GM18505 (cell line): ENCODE measurements at regions not wholly inside any gene's neighbourhood (a gene's known extent, or its start where the extent isn't known, plus 50 kb on each side); places are given as distances from the start of the nearest gene placed in this dataset.

Source experiments
- ATAC-seq: cut with Tn5 transposase; IDR thresholded peaks from one replicate; pipeline ENCODE4 v1.9.1; 2021; ENCODE audit not compliant: unreplicated experiment
- POLR2A ChIP-seq: IDR thresholded peaks from 4 replicates; pipeline ENCODE4 v1.6.1; 2011; ENCODE audit warnings: borderline replicate concordance; ENCODE audit not compliant: insufficient read depth, insufficient read length; ENCODE audit errors: extremely low read depth

GRCh38 chr4:108291137-108291536 lies 122.4 kb upstream of the LEF1 start:
- ATAC-seq, result no peak
- no peak for TF ChIP-seq POLR2A

GRCh38 chr4:108287834-108288413 lies 119.2 kb upstream of the LEF1 start:
- no peak for ATAC-seq

DNA sequence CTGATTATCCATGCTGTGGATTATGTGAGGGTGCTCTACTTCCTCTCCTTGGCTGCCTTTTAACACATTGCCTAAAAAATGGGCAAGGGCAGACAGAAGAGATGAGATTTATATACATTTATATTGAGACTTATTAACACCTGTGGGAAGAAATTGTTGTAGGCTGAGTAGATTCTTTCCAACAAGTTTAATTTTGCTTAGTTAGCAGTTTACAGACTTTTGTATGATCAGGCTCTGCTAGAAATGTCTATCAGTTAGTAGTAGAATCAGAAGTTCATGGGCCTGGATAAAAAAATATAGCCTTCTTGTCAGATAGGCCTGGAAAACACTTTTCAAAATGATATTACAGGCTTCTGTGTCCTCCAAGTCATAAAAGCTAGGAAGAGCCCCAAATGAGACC lies 111.3 kb upstream of the LEF1 start:
- no peak for ATAC-seq
- no peak for TF ChIP-seq POLR2A

More at GRCh38 chr4:108287834-108288413, 119.2 kb upstream of the LEF1 start:
- no peak for TF ChIP-seq POLR2A

GRCh38 chr4:108276690-108277089 lies 108.0 kb upstream of the LEF1 start:
- TF ChIP-seq POLR2A, result no peak
- no peak for ATAC-seq

DNA sequence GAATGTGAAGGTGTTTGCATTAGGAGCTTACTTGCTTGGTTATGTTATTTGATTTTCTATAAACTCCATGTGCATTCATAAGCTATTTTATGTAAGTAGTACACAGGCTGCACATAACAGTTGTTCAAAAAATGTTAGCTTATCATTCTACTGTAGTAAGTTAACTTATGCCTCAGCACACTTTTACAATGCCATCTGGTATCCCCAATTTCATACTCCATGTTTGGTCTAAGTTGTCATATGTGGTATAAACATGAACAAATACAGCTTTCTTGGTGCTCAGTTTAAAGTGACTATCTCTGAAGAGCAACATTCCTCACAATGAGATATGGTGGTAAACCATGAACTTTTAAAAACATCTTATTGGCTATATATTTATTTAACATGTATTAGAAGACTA lies 104.3 kb upstream of the LEF1 start:
- no peak for TF ChIP-seq POLR2A

DNA sequence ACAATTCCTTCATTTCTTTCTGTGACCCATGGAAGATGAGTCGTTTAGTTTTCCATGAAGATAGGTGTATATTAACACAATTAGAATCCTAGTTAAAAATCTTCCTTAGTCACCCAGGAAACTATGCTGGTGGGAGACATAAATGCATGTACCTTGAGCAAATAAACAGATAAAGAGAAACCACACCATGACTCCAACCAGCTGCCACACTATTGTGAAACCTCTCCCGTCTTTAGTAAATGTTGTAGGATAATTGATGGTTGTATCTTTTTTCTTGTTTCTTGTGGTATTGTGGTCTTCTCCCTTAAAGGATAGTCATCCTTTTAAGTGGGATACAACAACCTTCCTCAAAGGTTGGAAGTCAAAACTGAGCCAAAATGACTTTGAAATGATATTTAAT lies 103.8 kb upstream of the LEF1 start:
- no peak for ATAC-seq
- no peak for TF ChIP-seq POLR2A

More for the DNA sequence above, 104.3 kb upstream of the LEF1 start:
- no peak for ATAC-seq

DNA sequence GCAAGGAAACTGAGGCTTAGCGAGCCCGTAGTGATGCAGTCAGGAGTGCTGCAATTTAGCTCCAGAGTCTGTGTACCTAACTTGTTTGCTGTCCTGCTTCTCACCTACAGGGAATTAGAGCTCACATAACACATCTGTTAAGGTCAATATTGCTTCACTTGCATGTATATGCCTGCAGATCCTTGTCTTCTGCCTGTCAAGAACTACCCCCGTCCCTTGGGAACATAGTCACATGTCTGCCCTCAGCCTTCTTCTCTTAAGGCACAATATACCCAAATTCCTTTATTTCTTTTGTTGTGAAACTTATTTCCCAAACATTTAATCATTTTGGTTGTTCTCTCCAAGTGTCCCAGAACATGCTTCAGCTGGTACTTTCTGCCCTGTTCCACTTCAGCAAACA lies 103.3 kb upstream of the LEF1 start:
- no peak for TF ChIP-seq POLR2A
- ATAC-seq, result no peak

DNA sequence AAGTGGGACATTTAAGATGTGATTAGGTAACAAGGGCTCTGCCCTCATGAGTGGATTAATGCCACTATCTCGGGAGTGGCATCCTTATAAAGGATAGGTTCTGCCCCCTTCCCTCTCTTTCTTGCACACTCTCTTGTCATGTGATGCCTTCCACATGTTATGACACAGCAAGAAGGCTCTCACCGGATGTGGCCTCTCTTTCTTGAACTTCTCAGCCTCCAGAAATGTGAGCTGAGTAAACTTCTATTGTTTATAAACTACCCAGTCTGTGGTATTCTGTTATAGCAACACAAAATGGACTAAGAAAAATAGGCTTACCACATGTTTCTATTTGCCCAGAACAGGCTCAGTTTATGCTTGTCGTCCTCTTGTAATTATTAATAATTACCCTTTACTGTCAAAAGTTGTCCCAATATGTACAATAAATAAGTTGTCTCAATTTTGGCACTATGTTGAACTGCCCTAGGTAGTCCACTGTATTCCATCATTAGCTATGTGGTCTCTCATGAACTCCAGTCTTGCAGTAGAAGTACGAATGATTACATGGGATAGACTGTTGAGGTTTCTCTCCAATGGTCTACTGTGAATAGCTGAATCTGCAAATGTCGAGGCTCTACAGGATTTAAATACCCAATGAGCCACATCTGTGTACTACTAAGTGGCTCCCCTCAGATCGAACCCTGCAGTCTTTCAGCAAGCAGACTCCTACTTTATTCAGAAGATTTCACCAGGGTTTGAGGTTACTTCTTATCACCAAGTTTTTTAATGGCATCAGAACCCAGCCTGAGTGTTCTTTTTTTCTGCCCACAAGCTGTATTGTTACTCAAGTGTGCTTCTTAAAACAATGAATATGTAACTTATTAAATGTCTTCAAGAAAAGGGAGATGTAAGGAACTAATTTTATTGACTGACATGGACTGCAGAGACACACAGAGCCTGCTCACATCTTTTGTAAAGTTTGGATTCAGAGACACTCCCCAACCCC lies 102.0 kb upstream of the LEF1 start:
- TF ChIP-seq POLR2A, result no peak
- no peak for ATAC-seq

- TF ChIP-seq POLR2A, result no peak
- no peak for ATAC-seq
These were observed 96.0 kb upstream of the LEF1 start for GRCh38 chr4:108264693-108265092.

DNA sequence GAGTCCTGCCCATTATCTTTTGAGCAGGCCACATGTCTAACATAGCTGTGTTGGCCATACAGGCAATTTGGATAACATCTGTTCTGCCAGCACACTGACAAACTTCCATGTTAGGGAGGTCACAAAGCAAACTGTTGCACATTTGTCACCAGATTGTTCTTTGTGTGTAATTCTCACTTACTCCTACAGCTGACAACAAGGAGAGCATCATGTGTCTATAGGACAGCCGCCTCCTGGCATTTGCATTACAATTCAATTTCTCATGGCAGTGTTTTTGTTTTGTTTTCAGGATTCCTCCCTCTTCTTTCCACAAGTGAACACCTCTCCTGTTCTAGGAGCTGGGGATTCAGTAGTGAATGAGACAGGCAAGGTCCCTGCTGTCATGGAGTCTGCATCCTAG lies 94.3 kb upstream of the LEF1 start:
- no peak for ATAC-seq

GRCh38 chr4:108261026-108261425 lies 92.3 kb upstream of the LEF1 start:
- no peak for ATAC-seq
- no peak for TF ChIP-seq POLR2A

More for the DNA sequence above, 94.3 kb upstream of the LEF1 start:
- TF ChIP-seq POLR2A, result no peak

GRCh38 chr4:108256538-108256937 lies 87.8 kb upstream of the LEF1 start:
- no peak for ATAC-seq
- no peak for TF ChIP-seq POLR2A

DNA sequence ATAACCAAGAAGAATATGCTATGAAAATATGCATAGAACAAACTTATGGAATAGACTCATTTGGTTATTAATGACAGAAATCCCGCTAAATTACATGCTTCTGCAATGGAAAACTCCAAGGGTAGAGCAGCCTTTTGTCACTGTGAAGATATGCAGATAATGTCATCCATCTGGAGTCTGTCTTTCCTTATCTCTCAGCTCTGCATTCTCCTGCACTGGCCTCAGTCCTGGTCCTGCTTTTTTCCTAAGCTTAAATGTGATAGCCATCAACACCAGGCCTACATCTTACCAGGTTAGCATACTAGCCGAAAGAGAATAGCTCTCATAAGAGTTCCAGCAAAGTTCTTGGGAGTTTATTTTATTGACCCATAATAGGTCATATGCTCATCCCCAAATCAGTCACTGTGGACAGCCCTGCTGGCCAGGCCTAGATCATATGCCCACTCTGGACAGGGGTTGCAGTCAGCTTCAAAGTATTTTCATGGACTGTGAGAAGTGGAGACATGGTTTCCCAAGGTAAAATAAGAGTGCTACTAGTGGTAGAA lies 86.5 kb upstream of the LEF1 start:
- no peak for ATAC-seq
- TF ChIP-seq POLR2A, result no peak

- ATAC-seq, result no peak
- TF ChIP-seq POLR2A, result no peak
These were observed 80.7 kb upstream of the LEF1 start for GRCh38 chr4:108249397-108249796.
